Right lobe of liver (tissue), 6 donors: ENCODE measurements at regions not wholly inside any gene's neighbourhood (a gene's known extent, or its start where the extent isn't known, plus 50 kb on each side); places are given as distances from the start of the nearest gene placed in this dataset.
A peak's percentile ranks its signal among the peaks of the same experiment; 100 is the strongest.

Experiments
- ATAC-seq, 4 donors: fragments of 200-7000 bp; cut with Tn5 transposase; one replicate each; pipeline ENCODE4 v1.9.1; 2020; ENCODE audit warnings: mild to moderate bottlenecking in 4 of 4, moderate library complexity in 4 of 4
- DNase-seq, 3 donors: peaks; one replicate each; pipeline ENCODE4 v3.0.0-alpha.2; 2020
- H3K27ac ChIP-seq, 3 donors: fragments of 200-600 bp; one replicate each; pipeline ENCODE4 v1.8.0; 2022
- H3K27me3 ChIP-seq, 2 donors: fragments of 200-600 bp; one replicate each; pipeline ENCODE4 v1.8.0; 2022
- H3K36me3 ChIP-seq, 4 donors: fragments of 200-600 bp; sonication (generic) in 1 of 4; one replicate each; pipeline versions ENCODE4 v1.5.1 to v1.8.0; 2017 to 2022; ENCODE audit warnings: control low read depth in 1 of 4
- H3K4me1 ChIP-seq, 4 donors: fragments of 200-600 bp; sonication (generic) in 1 of 4; one replicate each; pipeline versions ENCODE4 v1.5.1 to v1.8.0; 2017 to 2022; ENCODE audit warnings: control low read depth in 1 of 4
- H3K4me3 ChIP-seq, 3 donors: fragments of 200-600 bp; one replicate each; pipeline ENCODE4 v1.8.0; 2022
- H3K9me3 ChIP-seq, 4 donors: fragments of 200-600 bp; sonication (generic) in 1 of 4; one replicate each; pipeline versions ENCODE4 v1.5.1 to v1.8.0; 2017 to 2022; ENCODE audit warnings: control low read depth in 1 of 4
- POLR2A ChIP-seq: fragments of 450-650 bp; IDR thresholded peaks from one replicate; pipeline ENCODE4 v1.6.1; 2017; ENCODE audit warnings: antibody characterized with exemption, mild to moderate bottlenecking
- WGBS: methylation state at CpG from one replicate; pipeline ENCODE4 v1.1.6; 2018; ENCODE audit warnings: low coverage, low lambda C conversion rate; ENCODE audit not compliant: insufficient coverage; ENCODE audit errors: missing lambda C conversion rate; 5-methylcytosine and 5-hydroxymethylcytosine counted together
- intact Hi-C, 2 donors: fragments of 100-400 bp; cut with DNase I; formaldehyde crosslinking; loops; one replicate each; pipeline versions ENCODE4 v1.11.2 to v1.14.1; 2022
- microRNA counts: library from miRNA; unstranded; fragments of <30 nt; microRNA quantifications from one replicate; lab custom pipeline; 2016
- microRNA-seq, 2 donors: library from miRNA; unstranded; fragments of <30 nt; microRNA quantifications; one replicate each; pipeline ENCODE4, GENCODE V29; 2019 to 2020
- small RNA-seq, 2 experiments: library from RNA; depleted of rRNA; stranded (forward); fragments of <200 nt; gene quantifications; one replicate each; pipeline ENCODE3, GENCODE V24; 2016
- TF ChIP-seq, protein P1 (sequence below), 4 donors: fragments of 200-600 bp in 3 of 4; fragments of 450-650 bp in 1 of 4; IDR thresholded peaks; one replicate each; pipeline versions ENCODE4 v1.5.1 to v1.8.0; 2016 to 2022; ENCODE audit warnings: antibody characterized with exemption in 4 of 4, mild to moderate bottlenecking in 2 of 4
- donor health status: DM: no; HTN: yes; CAD: no.
- donor health status: DM: no; HTN: no; CAD: no.
- donor health status: DM: no; HTN: no; CAD: no.
- donor health status: DM: no; HTN: yes; CAD: no.
- donor health status: DM: no; HTN: yes; CAD: no.

DNA sequence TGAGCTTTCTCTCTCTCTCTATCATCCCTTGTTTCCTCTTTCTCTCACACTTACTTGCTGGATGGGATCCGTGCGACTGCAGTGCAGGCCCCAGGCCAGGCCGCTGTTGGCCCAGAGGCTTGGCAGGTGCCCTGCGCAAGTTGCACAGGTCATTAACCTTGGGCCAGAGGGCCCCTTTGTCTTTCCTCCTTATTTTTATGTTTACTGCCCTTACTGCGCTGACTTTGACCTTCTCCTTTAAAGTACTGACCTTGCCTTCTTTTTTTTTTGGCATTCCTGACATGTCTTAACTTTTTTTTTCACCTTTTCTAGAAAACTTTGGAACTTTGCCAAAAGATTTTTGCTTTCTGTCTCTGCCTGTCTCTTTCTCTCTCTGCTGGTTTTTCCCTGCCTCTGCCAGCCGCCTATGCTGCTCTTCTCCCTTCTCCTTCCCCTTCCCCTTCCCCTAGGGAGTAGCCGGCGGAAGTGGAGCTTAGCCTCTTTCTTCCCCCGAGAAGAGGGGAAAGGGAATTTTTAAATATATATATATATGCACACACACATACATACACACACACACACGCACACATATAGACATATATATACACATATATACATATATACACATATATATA lies 59.6 kb upstream of the CDH4 start:
- DNase-seq (peak in 1 of 3 donors; percentile 44), ATAC-seq (peak in 3 of 4 donors; percentile 64 to 77 (median 72))
- Histone ChIP-seq H3K4me1 (no peaks in the 10 kb centered on the region), H3K36me3 (no peaks in the 10 kb centered on the region), H3K27ac (no peak overlapping the region), H3K4me3 (no peak overlapping the region), H3K27me3 (no peaks in the 10 kb centered on the region), H3K9me3 (no peaks in the 10 kb centered on the region)
- TF ChIP-seq, protein P1, sequence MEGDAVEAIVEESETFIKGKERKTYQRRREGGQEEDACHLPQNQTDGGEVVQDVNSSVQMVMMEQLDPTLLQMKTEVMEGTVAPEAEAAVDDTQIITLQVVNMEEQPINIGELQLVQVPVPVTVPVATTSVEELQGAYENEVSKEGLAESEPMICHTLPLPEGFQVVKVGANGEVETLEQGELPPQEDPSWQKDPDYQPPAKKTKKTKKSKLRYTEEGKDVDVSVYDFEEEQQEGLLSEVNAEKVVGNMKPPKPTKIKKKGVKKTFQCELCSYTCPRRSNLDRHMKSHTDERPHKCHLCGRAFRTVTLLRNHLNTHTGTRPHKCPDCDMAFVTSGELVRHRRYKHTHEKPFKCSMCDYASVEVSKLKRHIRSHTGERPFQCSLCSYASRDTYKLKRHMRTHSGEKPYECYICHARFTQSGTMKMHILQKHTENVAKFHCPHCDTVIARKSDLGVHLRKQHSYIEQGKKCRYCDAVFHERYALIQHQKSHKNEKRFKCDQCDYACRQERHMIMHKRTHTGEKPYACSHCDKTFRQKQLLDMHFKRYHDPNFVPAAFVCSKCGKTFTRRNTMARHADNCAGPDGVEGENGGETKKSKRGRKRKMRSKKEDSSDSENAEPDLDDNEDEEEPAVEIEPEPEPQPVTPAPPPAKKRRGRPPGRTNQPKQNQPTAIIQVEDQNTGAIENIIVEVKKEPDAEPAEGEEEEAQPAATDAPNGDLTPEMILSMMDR (IDR thresholded peaks at IDR 0.05): no peak
- no peak for TF ChIP-seq POLR2A
- 89% methylated on average over 6 of the region's 10 CpGs for WGBS
- intact Hi-C loops: no loop called here

GRCh38 chr20:61193164-61193563 lies 58.9 kb upstream of the CDH4 start:
- DNase-seq (no peak), ATAC-seq (no peak)
- intact Hi-C loops: no loop called here
- TF ChIP-seq POLR2A: no peak
- TF ChIP-seq, protein P1 (IDR thresholded peaks at IDR 0.05): no peak
- WGBS: 75% methylated on average over 15 of the region's 15 CpGs
- no peak overlapping the region for H3K27ac ChIP-seq
- no peaks in the 10 kb centered on the region for H3K9me3 ChIP-seq
- H3K4me3 ChIP-seq: no peak overlapping the region
- H3K27me3 ChIP-seq: no peaks in the 10 kb centered on the region
- no peaks in the 10 kb centered on the region for H3K4me1 ChIP-seq
- H3K36me3 ChIP-seq: no peaks in the 10 kb centered on the region

MicroRNAs encoded in the stretch of these regions (microRNA counts, 767-probe panel; counts per million panel counts)
- 237 counts per million for microRNA hsa-miR-548ag (lab: Ali Mortazavi, UCI)
- 237 counts per million for microRNA hsa-miR-646 (lab: Ali Mortazavi, UCI)

Small RNA genes in the stretch of these regions (microRNA-seq; reads per million reads assigned to microRNA genes)
- gene MIR4533 (0 reads per million in 2 donors), gene MIR548AG2 (0 reads per million in 2 donors), gene MIR646 (0 reads per million in 2 donors)

Small RNA genes in the stretch of these regions (small RNA-seq; reads per million reads assigned to genes)
- 0 reads per million in 2 experiments for gene MIR4533
- gene MIR548AG2: 0.10 to 0.39 reads per million in 2 experiments
- 0 reads per million in 2 experiments for gene MIR646
